Activated effector memory CD4-positive, alpha-beta T cell treated with anti-CD3 and anti-CD28 coated beads, Interleukin-2, amount 50 U/mL, for 16 hours (primary cell): ENCODE measurements at regions not wholly inside any gene's neighbourhood (a gene's known extent, or its start where the extent isn't known, plus 50 kb on each side); places are given as distances from the start of the nearest gene placed in this dataset.
"Not testable (repeated sequence)": the region's sequence is repeated elsewhere in the genome, so short reads cannot be mapped to it uniquely, and the experiment has no call there.

ENCODE experiments used
- DNase-seq: peaks from one replicate; pipeline ENCODE4 v3.0.0-alpha.2; 2020

DNA sequence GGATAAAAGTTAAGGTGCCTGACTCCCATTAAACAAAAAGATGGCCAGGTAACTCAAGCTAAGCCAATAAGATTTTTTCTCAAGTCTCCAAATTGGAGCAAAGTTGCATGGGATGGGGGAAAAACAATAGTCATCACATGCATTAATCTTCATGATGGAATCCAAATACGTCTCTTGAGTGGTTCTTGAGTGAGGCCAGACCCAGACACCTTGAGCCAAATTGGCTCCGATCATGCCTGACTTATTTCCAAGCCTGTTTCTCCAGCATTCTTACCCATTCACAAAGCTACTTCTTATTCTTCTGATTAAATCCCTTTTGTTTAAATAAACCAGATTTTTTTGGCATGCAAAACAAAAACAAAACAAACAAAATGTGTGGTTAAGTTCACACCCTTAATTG is 420.3 kb upstream of the NRSN1 start:
- DNase-seq: no peak

DNA sequence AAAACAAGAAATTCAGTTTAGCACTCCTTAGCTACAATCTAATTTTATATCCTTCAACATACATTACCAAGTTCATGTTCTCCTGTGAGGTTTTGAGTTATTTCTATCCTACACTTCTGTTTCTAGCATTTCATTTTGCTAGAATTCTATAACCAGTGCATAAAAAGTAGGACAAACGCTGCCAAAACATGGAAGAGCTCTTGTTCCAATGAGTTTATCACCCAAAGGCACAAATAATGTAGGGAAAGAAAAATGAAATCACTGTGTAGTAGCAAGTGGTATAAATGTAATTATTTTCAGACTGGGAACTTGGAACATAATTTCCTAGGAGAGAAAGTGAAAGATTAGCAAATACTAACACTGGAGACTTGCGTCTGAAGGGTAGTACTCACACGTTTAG is 413.3 kb upstream of the NRSN1 start:
- DNase-seq: no peak

DNA sequence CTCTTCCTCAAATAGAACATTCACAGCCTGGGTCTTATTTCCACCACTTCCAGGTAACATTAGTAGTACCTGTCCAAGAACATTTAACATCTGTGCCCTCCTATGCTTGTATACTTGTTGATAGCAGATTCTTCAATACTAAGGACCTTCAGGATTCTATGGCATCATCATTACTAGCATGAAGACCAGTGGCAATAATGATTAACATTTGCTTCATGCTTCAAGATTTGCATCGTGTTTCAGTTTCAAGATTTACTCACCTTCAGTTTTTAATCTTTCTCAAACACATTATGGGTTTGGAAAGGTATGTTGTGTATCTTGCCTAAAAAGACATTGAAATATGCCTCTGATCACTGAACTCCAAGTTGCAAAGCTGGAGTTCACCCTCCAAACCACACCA is 412.8 kb upstream of the NRSN1 start:
- no peak for DNase-seq

DNA sequence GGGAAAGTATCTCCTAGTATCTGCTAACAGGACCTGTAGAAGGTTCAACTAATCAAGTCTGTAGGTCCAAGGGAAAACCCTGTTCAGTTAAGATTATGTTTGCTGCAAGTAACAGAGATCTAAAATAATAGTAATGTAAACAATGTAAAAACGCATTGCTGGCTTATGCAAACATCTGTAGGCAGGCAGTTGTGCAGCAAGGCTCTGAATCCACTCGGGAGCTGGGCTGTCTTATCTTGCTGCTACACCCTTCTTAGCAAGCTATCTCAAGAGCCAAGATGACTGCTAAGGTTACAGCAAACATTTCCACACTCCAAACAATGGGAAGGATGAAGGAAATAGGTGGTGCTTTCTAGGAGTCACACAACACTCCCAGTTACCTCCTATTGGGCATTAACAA is 397.3 kb upstream of the NRSN1 start:
- no peak for DNase-seq

DNA sequence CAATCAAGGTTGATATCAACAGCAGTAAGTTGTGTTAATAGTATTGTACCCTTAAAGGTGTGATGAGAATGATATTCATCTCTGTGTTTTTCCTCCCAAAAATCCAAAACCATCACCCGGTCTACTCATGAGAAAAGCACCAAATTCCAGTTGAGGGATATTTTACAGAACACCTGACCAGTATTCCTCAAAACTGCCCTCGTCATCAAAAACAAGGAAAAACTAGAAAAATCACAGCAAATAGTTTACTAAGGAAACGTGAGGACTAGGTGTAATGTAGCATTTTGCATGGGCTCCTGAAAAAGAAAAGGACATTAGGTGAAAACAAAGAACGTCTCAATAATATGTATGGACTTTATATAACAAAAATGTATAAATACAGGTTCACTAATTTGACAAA is 394.4 kb upstream of the NRSN1 start:
- no peak for DNase-seq

DNA sequence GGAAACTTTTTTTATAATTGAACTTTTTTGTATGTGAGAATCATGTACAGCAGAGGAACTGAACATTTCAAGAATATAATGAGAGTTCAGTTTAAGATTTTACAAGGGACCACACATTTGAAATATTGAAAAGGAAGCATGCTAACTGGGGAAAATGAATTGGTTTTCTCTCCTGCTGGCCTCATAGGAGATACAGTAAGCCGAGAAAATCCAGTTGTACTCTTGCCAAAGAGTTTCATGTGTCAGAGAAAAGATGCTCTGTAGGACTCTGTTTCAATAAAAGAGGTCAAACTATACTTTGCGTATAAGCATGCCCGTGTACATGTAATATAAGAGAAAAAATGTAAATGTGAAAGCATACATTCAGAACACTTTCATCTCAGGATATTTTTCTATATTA is 393.5 kb upstream of the NRSN1 start:
- DNase-seq: no peak

DNA sequence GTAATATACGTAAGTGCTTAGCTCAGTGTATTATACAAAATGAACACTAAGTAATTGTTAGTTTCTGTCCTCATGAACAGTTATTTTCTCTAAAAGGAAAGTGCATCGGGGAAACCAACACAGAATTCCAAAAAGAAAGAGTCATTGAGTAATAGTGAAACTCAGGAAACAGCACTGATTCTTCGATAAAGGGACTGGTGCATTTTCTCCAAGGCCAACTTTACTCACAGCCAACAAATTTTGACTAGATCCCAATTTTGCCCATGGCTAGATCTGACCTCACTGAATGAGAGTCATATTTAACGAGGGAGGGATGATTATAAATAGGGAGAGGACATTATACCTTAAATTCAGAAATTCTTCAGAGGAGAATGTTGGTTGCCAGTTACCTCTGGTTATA is 390.9 kb upstream of the NRSN1 start:
- DNase-seq: no peak

DNA sequence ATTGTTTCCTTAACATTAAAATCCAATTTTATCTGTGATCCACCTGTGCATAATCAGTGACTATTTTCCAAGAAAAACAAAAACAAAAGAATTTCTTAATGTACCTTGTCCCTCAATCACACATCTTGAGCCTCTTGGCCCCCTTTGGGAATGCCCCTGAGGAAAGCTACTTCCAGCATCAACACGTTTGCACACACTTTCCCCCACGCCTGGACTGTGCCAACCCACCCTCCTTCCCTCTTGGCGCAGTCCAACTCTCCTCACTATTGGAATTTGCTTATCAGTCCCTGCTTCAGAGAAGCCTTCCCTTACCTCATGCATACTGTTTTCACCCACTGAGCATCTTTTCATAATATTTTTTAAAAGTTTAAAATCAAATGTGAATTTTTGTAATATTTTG is 389.4 kb upstream of the NRSN1 start:
- DNase-seq: no peak

DNA sequence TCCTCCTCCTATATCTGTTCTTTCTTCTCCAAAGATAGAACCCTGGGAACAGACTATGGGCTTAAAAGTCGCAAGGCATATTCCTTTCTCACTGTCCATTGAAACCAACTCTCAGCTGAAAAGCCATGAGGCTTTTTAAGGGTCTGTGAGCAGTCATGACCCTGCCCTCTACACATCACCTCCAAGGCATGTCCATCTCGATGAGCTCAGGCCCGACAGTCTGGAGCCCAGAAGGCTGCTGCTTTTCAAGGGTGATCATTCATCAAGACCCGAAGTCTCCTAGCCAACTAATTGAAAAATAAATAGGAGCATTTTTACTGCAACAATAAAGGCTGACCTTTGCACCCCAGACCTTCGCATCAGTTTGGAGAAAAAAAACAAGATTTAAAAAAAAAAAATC is 378.8 kb upstream of the NRSN1 start:
- DNase-seq: no peak

DNA sequence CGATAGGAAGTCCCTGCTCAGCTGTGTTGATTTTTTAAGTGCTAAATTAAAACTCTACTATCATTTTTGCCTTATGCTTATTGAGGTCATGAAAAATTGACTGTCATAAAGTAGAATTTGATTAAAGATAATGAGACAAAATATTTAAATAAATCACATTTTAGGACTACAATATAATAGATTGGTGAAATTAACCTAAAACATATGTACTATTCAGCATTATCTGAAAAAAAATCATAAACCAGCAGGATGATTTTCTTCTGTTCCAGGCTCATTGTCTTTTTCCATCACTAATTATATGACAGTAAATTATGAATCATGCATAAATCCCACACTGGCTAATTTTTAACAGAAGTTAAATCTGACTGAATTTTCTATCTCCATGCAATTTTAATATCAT is 373.6 kb upstream of the NRSN1 start:
- no peak for DNase-seq

DNA sequence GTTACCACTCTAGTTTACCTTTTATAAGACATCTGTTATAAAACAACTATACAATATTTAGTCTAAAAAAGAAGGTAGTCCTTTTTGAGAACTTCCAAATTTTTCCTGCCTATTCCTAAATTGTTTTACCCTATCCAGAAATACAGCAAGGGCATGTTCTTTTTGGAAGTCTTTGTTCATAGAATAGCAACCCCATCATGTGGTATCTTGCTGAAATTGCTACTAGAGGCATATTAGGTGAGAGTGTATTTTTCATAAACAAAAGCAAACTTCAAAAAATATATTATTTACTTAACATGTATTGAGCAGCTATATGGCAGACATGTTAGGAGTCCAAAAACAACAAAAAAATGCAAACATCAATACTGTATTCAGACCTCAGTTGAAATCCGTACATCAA is 371.8 kb upstream of the NRSN1 start:
- DNase-seq: no peak

DNA sequence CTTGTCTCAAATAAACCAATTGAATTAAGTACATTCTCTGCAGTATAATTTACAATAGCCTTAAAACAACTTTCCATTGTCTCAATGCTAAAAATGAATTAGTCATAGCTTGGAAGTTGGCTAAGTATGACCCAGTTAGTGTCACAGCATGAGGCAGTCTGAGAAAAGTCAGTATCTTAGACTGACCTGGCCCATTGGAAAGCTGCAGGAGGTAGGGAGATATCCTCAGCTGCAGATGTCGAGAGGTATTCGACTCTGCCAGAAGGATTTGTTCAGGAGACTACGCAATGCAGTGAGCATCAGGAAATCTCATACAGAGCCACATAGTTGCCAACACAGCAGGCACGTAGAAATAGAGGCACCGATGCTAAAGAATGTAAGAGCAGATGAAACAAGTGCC is 350.9 kb upstream of the NRSN1 start:
- no peak for DNase-seq

DNA sequence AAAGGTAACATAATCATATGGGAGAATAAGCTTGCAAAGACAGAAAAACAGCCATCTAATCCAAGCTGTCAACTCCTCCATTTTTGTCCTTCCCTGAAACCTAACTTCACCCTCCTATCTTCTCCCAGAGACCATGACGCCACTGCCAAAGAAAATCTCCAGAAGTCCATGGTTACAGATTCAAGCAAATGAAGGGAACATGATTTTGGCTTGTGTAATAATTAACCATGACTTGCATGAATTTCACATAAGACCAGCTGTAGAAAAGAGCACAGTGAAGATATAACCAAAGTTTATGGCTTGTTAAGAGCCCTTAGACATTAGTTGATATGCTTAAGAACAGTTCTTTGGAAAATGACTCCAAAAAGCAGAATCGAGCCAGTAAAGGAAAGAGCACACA is 342.1 kb upstream of the NRSN1 start:
- DNase-seq: no peak

DNA sequence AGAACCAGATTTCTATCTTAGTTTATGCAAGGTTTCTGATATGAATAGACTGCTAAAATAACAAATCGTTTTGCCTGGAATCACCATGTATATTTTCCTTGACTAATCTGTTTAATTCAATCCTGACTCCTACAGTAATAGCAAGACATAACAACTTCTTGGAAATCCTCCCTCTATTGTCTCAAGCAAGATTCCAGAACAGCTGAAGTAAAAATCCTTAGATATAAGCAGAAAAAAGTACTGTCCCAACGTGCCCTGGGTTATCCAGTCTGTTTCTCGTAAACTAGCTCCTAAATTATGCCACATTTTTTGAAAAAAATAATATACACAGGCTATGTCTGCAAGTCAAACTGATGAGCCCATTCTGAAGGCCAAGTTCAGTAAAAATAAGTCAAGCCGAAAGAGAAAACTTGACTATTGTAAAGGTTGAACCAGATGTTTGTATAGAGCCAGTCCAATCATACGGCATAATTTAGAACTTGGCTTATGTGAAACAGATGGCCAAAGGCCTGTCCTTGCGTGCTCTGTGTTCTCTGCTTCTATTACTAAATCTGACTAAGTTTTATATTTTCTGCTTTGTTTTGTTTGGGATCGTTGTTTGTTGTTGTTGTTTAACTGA is 341.6 kb upstream of the NRSN1 start:
- no peak for DNase-seq

DNA sequence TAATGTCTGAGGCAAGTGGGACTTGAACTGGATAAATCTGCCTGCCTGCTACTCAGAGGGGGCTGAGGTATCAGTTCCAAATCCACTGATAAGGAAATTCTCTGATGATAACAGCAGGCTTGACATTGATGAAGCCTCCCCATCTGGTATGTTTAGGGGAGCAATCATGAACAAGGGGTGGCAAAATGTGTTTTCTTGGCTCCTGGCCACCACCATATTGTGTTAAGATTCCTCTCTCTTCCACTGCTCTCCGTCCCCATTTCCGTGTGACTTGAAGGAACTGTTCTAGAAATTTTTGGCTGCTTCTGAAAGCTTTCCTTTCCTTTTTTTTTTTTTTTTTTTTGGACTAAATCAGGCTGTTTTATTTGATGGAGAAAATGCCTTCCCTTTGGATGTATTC is 335.3 kb upstream of the NRSN1 start:
- no peak for DNase-seq

DNA sequence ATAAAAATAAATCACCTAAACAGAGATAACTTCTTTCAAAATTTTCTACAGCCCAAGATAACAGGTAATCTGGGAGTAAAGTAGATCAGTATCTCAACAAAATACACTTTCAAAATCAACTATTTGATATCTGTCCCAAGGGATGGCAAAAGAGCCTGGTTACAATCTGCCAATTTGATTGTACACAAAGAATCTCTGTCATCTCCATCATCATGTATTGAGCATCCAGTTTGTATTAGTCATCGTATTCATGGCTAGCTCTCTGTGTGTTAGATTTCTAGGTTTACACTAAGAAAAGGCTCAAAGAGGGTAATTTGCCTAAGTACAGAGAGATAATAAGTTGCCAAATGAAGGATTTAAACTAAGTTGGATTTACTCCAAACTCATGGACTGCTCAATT is 329.0 kb upstream of the NRSN1 start:
- DNase-seq: no peak

DNA sequence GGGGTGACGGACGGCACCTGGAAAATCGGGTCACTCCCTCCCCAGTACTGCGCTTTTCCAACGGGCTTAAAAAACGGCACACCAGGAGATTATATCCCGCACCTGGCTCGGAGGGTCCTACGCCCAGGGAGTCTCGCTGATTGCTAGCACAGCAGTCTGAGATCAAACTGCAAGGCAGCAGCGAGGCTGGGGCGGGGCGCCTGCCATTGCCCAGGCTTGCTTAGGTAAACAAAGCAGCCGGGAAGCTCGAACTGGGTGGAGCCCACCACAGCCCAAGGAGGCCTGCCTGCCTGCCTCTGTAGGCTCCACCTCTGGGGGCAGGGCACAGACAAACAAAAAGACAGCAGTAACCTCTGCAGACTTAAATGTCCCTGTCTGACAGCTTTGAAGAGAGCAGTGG is 321.7 kb upstream of the NRSN1 start:
- peak; percentile 41 for DNase-seq

DNA sequence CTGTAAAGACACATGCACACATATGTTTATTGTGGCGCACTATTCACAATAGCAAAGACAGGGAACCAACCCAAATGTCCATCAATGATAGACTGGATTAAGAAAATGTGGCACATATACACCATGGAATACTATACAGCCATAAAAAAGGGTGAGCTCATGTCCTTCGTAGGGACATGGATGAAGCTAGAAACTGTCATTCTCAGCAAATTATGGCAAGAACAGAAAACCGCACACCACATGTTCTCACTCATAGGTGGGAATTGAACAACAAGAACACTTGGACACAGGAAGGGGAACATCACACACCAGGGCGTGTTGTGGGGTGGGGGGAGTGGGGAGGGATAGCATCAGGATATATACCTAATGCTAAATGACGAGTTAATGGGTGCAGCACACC is 304.9 kb upstream of the NRSN1 start:
- not testable (repeated sequence) for DNase-seq

DNA sequence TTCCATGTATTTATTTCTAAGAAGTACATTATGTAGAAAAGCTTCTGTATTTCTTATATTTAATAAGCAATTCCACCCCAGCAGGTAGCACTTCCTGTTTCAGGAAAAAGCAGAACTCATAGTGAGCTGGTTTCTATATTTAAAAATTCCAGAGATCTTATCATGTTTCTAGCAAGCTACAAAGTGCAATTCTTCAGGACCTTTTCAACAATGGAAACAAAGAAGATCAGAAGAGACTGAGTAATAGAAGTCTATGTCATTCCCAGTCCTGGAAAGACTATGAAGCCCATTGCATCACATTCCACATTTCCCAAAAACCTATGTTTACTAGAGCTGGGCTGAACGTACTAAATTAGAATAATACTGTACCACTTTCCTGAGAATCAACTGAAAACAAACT is 302.6 kb upstream of the NRSN1 start:
- no peak for DNase-seq

DNA sequence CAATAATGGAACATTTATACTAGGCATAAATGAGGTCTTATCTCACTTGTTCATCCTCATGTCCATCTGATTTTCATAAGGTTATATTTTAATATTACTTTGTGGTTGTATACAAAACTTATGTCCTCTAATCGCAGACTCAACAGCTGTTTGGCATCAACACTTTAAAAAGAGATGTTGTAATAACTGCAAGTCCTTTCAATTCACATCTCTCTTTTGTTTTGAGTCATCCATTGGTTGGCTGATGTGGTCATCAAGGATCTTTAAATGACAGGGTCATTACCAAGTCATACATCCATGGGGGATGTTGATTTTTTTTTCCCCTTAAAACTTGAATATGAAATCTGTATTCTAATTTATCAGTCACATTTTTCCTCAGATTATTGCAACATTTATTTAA is 299.4 kb upstream of the NRSN1 start:
- no peak for DNase-seq

DNA sequence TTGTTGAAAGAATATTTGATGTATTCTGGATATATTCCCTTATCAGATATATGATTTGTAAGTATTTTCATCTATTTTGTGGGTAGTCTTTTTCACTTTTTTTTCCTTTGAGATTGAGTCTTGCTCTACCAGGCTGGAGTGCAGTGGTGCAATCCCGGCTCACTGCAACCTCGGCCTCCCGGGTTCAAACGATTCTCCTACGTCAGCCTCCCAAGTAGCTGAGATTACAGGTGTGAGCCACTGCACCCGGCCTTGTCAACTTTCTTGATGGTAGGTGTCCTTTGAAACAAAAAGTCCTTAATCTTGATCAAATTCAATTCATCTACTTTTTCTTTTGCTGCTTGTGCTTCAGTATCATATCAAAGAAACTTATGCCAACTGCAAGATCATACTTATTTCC is 297.2 kb upstream of the NRSN1 start:
- no peak for DNase-seq

DNA sequence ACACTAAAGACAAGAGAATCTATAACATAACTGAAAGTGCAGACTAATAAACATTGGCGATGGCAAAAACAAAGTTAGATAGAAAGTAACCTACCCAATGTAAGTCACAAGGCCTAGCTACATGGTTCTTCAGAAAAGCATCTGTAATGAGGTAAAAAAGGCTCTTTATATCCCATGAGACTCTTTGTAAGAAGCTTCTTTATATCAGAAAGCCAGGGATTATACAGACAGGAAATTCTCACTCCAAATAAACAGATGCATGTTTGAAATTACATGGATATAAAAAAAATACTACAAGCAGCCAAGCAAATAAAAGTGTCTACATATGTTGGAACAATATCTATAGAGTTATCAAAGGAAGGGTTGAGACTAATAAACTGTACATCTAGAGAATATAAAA is 284.9 kb upstream of the NRSN1 start:
- DNase-seq: no peak

DNA sequence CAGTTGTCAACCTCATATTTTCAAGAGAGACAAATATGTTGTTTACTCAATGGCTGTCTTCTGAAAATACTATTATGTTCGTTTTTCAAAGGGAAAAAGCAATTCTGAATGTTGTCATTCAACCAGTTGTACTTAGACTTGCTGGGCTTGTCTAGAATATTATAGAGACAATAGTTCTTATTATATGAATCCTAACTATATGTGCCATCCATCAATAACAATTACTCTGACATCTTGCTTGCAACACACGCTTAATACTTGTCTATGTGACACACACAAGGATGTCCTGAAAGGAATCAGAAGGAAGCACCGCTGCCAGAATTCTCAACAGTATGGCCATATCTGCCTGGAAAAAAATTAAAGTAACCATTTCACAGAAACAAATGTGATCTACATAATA is 283.3 kb upstream of the NRSN1 start:
- no peak for DNase-seq

DNA sequence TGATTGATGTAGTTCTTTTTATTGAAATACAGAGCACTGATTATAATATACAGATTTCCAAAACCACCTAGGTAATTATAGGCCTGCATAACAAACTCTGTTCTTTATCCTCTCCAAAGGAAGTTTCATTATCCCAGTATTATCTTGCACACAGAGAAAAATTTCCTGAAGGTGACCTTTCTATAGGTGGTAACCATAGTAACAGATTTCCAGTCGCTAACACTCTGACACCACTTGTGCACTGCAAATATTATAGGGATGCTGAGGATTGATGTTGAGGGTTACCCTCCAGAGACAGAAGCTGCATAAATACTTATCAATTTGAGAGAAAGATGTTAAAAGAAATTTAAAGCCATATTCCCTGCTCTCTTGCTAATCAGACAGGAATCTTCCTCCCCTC is 274.5 kb upstream of the NRSN1 start:
- DNase-seq: no peak

DNA sequence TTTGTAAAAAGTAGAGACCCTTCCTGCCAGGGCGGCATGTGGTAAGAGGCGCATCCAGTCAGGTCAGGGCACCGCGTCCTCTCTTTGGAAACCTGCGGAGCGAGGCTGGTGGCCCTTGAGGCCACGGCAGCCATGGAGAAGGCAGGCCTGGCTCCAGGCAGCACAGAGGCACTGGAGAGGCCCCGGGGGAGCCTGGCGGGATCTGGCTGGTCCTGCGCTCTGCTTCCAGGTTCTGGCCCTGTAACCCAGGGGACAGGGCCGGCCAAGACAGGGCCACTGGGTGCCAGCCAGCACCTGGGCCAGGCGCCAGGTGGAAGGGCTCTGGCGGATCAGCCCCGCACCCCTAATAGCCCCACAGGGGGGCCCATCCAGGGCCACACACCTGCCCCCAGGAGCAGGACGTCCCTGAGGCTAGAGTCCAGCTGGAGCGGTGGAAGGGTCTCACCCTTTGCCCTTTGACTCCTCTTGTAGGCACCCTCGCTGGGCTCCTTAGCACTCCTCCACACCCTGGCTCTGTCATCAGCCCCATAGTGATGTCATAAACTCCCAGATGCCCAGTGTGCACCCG is 272.4 kb upstream of the NRSN1 start:
- not testable (repeated sequence) for DNase-seq

DNA sequence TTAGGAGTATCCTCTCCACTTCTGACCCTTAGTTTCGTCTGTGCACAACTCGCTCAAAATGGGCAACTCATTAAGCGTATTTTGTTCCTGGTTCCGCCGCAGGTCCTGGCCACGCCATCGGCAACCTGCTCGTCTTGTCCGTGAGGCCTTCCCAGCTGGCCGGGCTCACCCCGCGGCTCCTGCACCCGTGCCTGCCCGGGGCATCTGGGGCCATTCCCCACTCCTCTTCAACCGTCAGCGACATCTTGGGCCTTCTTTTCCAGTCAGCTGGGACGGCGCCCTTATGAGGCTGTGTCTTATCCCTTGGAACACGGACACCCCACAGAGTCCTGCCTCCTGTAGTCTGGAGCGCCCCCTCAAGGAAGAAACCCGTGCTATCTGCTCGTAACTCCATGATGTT is 271.9 kb upstream of the NRSN1 start:
- DNase-seq: not testable (repeated sequence)
